Suppressor macrophage treated with lipopolysaccharide for 1 hour (primary cell): ENCODE measurements at regions not wholly inside any gene's neighbourhood (a gene's known extent, or its start where the extent isn't known, plus 50 kb on each side); places are given as distances from the start of the nearest gene placed in this dataset.

ENCODE experiments used
- DNase-seq, 3 donors: peaks; one replicate each; pipeline ENCODE4 v3.0.0-alpha.2; 2020 to 2022

- no peak for DNase-seq
These were observed 182.7 kb downstream of the PABPC4L start for GRCh38 chr4:134018846-134019245.

- no peak for DNase-seq
These were observed 200.5 kb downstream of the PABPC4L start for GRCh38 chr4:134001057-134001456.

DNA sequence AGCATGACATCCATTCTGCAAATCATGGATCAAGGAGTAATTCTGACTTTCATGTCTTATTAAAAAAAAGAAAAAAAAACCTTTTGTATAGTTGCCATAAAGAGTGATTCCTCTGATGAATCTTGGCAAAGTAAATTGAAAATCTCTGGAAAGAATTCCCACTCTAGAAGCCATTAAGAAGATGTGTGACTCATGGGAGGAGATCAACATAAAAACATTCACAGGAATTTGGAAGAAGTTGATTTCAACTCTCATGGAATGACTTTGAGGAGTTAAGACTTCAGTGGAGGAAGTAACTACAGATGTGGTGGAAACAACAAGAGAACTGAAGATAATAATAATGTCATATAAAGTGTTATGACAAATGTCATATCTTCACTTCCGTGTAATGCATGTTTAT, 204.2 kb downstream of the PABPC4L start:
- DNase-seq = no peak

DNA sequence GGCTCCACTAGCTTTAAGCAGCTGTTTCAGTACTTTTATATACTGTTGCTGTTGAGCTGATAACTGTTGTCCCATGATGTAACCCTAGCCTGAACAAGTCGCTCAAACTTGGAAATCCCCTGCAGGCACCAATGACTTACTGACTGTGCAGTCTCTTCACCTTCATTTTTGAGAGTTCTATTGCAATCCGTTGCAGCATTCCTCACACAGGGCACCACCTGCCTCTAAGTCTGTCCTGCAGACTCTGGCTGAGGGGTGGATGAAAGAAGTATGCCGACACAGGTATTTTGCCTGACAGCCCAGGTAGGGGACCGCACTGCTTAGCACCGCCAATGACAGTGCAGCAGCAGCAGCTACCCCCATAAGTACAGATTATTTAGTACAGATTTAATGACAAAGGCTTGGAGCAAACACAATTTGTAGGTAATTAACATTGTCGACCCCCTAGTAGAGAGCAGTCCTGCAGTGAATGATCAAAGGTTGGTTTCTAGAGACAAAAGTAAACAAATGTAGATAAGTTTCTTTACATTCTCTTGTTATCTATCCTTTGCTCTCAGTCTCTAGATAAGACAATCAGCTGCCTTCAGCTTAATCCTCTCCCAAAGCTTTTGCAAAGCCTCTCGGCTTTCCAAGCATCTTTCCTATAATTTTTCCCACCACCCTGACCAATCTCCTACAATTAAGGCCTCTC, 205.0 kb downstream of the PABPC4L start:
- DNase-seq = no peak

GRCh38 chr4:133995243-133995960, 206.2 kb downstream of the PABPC4L start:
- no peak for DNase-seq

GRCh38 chr4:133982533-133983224, 218.9 kb downstream of the PABPC4L start:
- no peak for DNase-seq

GRCh38 chr4:133981327-133981726, 220.3 kb downstream of the PABPC4L start:
- no peak for DNase-seq

- no peak for DNase-seq
These were observed 229.0 kb downstream of the PABPC4L start for GRCh38 chr4:133972586-133972985.

DNA sequence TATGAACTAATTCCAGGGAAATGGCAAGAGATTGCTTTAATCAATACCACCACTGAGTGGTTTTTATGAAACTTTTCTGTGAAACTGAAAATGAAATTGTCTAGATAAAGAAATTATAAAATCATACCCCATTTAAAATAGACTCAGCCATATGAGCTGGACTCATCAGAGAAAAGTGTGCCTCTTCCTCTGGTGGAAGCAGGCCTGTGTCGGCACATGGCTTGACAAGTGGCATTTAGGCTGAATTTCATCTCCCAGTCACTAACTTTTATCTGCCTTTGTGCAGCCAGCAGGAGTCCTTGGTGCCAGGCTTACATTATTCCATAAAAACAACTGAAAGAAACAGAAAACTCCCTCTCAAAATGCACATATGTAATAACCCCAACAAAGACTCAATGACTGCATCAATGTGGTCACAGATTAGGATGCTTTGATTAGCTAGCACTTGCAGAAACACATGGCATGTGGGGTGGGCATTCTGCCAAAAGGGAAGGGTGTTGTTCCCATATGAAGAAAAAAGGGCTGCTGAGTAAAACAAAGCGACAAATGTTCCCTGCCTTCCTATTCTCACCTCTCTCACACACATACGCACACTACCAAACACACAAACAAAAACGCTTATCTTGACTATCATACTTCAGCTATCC, 232.3 kb downstream of the PABPC4L start:
- DNase-seq = peak in 1 of 3 donors; percentile 0

DNA sequence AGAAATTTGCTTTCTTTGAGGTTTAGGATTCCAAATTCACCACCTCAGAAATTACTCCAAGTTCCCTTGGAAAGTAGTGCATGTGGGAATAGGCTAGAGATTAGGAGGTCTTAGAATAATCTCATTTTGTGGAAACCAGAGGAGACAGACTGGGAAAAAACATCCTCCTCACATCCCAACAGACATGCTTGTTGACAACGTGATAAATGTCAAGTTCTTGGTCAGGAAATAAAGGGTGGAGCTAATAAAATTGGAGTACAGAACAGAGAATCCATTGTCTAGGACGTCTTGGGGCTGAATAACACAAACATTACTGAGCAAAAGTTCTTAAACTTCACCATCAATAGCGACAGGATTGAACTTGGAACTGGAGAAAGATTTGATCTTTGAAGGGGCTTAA, 233.4 kb downstream of the PABPC4L start:
- no peak for DNase-seq

GRCh38 chr4:133960975-133961374, 240.6 kb downstream of the PABPC4L start:
- no peak for DNase-seq

- no peak for DNase-seq
These were observed 258.5 kb downstream of the PABPC4L start for GRCh38 chr4:133943081-133943480.

GRCh38 chr4:133938061-133938460, 263.5 kb downstream of the PABPC4L start:
- no peak for DNase-seq

GRCh38 chr4:133929531-133930239, 271.9 kb downstream of the PABPC4L start:
- peak in 2 of 3 donors; percentile 0 to 2 for DNase-seq

GRCh38 chr4:133921280-133922195, 280.1 kb downstream of the PABPC4L start:
- no peak for DNase-seq

GRCh38 chr4:133920236-133920635, 281.4 kb downstream of the PABPC4L start:
- DNase-seq = no peak

GRCh38 chr4:133910165-133910564, 291.4 kb downstream of the PABPC4L start:
- no peak for DNase-seq

DNA sequence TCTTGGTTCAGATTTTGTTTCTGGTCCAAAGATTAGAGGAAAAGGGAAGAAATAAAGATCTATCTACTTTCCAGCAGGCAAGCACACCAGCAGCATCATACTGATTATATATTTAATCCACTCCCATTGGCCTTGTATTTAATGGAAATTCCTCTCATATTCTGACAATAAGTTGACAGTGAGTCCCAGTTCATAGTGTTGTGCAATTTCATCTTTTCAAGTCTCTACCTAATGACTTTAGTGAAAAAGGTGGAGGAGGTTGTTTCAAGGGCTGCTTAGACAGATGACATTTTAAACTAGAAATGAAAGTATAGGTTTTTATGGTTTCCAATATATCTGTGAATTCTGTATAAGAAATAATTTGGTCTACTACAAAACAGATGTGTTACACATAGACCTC, 298.6 kb downstream of the PABPC4L start:
- DNase-seq = no peak

DNA sequence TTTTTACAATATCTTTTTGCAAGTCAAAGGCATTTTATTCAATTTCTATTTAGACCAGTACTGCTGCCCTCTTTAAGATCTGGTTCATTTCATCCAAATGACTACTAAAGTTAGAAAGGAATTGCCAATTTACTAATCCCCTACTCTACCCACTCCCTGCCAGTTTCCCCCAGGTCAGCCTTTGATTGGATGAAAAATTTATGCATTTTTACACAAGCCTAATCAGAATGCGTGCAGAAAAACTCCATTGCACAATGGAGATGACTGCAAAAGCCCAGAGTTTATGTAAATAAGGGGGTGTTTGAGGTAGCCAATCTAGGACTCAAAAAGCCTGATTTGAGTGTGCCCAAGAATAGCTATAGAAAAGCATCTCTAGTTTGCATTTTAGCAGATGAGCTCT, 310.6 kb downstream of the PABPC4L start:
- no peak for DNase-seq

- DNase-seq = no peak
These were observed 313.9 kb downstream of the PABPC4L start for GRCh38 chr4:133887723-133888122.

- DNase-seq = no peak
These were observed 332.1 kb downstream of the PABPC4L start for GRCh38 chr4:133869486-133869885.

DNA sequence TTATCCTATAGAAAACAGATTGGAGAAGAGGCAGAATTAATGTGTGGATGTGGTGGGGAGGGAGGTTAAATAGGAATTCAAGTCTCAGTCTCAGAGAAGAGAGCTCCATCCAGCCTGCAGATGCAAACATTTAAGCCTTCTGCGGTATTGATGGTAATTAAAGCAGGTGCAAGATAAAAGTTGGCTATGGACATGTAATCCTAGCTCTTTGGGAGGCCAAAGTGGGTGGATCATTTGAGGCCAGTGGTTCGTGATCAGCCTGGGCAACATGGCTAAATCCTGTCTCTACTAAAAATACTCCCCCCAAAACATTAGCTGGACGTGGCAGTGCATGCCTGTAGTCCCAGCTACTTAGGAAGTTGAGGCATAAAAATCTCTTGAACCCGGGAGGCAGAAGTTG, 332.7 kb downstream of the PABPC4L start:
- no peak for DNase-seq
